Colonic mucosa (tissue), 4 donors: ENCODE measurements at regions not wholly inside any gene's neighbourhood (a gene's known extent, or its start where the extent isn't known, plus 50 kb on each side); places are given as distances from the start of the nearest gene placed in this dataset.

ENCODE experiments used
- DNase-seq: peaks from one replicate; pipeline ENCODE4 v3.0.0-alpha.2; 2020
- H3K27ac ChIP-seq: fragments of 200-600 bp; one replicate; pipeline ENCODE4 v1.8.0; 2021
- H3K27me3 ChIP-seq: fragments of 200-600 bp; one replicate; pipeline ENCODE4 v1.8.0; 2021
- H3K36me3 ChIP-seq: fragments of 200-600 bp; one replicate; pipeline ENCODE4 v1.8.0; 2021
- H3K4me1 ChIP-seq: fragments of 200-600 bp; one replicate; pipeline ENCODE4 v1.8.0; 2021; ENCODE audit warnings: mild to moderate bottlenecking
- H3K4me3 ChIP-seq: fragments of 200-600 bp; one replicate; pipeline ENCODE4 v1.8.0; 2021
- H3K9ac ChIP-seq, 2 donors: one replicate each; pipeline ENCODE4 v1.7.0; 2013; ENCODE audit warnings: control low read depth in 2 of 2, low read depth in 2 of 2, low read length in 2 of 2
- H3K9me3 ChIP-seq: fragments of 200-600 bp; one replicate; pipeline ENCODE4 v1.8.0; 2021
- intact Hi-C: fragments of 100-400 bp; cut with DNase I; formaldehyde crosslinking; loops from one replicate; pipeline ENCODE4 v1.14.1; 2022
- TF ChIP-seq, protein P1 (sequence below): fragments of 200-600 bp; IDR thresholded peaks from one replicate; pipeline ENCODE4 v1.8.0; 2022; ENCODE audit warnings: antibody characterized with exemption, mild to moderate bottlenecking
- donor health status: healthy.
- donor health status: DM: no; HTN: no; CAD: no.
- donor health status: DM: no; HTN: no; CAD: no.

DNA sequence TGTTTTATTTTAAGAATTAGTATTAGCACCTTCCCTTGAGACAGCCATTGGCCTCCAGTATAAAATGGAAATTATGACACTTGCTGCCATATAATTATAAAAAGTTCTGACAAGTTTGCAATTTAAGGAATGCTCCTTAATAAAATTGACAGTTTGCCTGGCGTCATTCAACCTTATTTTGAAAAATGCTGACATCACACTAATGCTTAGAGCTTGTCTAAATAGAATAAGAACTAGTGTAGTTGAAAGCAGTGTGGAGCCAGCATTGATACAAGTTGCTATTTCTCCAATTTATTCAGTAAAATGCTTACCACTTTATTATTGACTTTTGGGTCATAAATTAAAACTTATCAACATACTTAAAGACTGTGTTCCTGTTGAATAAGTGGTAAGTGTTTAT, 54.3 kb upstream of the ARX start:
- H3K27me3 ChIP-seq: no peaks in the 10 kb centered on the region
- DNase-seq: no peak
- H3K36me3 ChIP-seq: no peaks in the 10 kb centered on the region
- no peak overlapping the region for H3K4me3 ChIP-seq
- no peak overlapping the region for H3K9ac ChIP-seq
- no peaks in the 10 kb centered on the region for H3K9me3 ChIP-seq
- intact Hi-C loops: no loop called here
- TF ChIP-seq, protein P1, sequence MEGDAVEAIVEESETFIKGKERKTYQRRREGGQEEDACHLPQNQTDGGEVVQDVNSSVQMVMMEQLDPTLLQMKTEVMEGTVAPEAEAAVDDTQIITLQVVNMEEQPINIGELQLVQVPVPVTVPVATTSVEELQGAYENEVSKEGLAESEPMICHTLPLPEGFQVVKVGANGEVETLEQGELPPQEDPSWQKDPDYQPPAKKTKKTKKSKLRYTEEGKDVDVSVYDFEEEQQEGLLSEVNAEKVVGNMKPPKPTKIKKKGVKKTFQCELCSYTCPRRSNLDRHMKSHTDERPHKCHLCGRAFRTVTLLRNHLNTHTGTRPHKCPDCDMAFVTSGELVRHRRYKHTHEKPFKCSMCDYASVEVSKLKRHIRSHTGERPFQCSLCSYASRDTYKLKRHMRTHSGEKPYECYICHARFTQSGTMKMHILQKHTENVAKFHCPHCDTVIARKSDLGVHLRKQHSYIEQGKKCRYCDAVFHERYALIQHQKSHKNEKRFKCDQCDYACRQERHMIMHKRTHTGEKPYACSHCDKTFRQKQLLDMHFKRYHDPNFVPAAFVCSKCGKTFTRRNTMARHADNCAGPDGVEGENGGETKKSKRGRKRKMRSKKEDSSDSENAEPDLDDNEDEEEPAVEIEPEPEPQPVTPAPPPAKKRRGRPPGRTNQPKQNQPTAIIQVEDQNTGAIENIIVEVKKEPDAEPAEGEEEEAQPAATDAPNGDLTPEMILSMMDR: no peak
- no peaks in the 10 kb centered on the region for H3K4me1 ChIP-seq
- H3K27ac ChIP-seq: no peak overlapping the region

DNA sequence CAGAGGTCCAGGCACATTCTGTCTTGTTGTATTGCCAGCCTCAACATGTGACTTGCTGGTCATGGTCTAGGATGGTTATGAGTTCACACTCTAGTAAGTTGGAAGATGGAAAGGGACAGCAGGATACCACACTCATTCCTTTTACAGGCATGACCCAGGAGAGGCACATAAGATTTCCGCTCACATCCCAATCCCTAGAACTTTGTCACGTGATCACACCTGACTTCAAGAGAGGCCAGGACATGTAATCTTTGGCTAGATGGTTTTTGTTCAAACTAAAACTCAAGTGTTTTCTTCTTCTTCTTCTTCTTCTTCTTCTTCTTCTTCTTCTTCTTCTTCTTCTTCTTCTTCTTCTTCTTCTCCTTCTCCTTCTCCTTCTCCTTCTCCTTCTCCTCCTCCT, 53.4 kb upstream of the ARX start:
- TF ChIP-seq, protein P1: no peak
- Histone ChIP-seq H3K4me1 (no peaks in the 10 kb centered on the region), H3K9ac (no peak overlapping the region), H3K36me3 (no peaks in the 10 kb centered on the region), H3K27me3 (no peaks in the 10 kb centered on the region), H3K27ac (no peak overlapping the region), H3K4me3 (no peak overlapping the region), H3K9me3 (no peaks in the 10 kb centered on the region)
- intact Hi-C loops: no loop called here
- no peak for DNase-seq

DNA sequence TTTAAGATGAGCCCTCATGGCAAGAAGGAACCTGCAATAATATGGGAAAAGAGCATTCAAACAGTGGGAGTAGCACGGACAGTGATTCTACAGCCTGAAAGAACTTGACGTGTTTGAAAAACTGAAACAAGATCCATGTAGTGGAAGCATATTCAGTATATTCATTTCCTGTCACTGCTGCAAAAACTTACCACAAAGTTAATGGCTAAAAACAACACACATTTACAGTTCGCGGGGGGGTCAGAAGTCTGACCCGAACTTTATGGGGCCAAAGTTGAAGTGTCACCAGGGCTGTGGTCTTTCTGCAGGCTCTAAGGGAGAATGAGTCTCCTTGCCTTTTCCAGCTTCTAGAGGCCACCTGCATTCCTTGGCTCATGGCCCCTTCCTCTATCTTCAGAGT, 52.6 kb upstream of the ARX start:
- intact Hi-C loops: no loop called here
- TF ChIP-seq, protein P1: no peak
- DNase-seq: no peak

DNA sequence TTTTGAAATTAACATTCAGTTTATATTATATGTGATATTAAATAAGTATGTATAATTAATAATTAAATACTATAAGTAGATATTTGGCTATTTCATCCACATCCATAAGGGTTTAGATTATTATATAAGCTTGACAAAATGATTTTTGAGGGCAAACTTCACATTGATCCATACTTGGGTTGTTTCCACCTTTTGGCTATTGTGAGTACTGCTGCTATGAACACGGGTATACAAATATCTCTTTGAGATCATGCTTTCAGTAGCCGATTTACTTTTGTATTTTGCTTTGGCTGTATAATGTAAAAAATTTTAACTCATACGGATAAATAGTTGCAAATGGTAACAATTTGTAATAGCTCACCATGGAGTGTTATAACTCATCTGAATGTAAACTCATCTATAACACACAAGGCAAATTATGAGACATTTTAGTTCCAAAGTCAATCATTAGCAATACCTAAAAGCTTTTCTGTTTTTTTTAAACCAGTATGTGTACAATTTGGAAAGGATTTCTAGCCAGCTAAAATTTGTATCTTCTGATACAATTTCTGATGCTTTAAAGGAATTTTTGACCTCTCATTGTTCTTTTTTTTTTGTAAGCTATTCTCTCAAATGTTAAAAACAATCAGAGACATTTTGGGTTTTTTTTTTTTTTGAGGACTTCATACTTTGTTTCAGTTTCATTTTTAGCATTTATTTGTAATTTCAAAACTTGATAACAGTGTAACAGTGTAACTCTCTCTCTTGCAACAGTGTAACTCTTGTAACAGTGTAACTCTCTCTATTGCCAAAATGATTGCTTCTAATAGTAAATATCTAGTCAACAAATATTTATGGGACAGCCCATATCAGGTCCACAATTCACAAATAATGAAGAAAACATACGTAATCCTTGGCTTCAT, 51.8 kb upstream of the ARX start:
- no peaks in the 10 kb centered on the region for H3K9me3 ChIP-seq
- TF ChIP-seq, protein P1: no peak
- intact Hi-C loops: no loop called here
- no peak for DNase-seq
- H3K27me3 ChIP-seq: no peaks in the 10 kb centered on the region
- no peak overlapping the region for H3K4me3 ChIP-seq
- H3K4me1 ChIP-seq: no peaks in the 10 kb centered on the region
- H3K9ac ChIP-seq: no peak overlapping the region
- no peaks in the 10 kb centered on the region for H3K36me3 ChIP-seq
- no peak overlapping the region for H3K27ac ChIP-seq

More for the DNA sequence above, 52.6 kb upstream of the ARX start:
- H3K9ac ChIP-seq: no peak overlapping the region
- H3K4me3 ChIP-seq: no peak overlapping the region
- H3K27me3 ChIP-seq: no peaks in the 10 kb centered on the region
- no peaks in the 10 kb centered on the region for H3K4me1 ChIP-seq
- no peaks in the 10 kb centered on the region for H3K36me3 ChIP-seq
- H3K9me3 ChIP-seq: no peaks in the 10 kb centered on the region
- H3K27ac ChIP-seq: no peak overlapping the region

DNA sequence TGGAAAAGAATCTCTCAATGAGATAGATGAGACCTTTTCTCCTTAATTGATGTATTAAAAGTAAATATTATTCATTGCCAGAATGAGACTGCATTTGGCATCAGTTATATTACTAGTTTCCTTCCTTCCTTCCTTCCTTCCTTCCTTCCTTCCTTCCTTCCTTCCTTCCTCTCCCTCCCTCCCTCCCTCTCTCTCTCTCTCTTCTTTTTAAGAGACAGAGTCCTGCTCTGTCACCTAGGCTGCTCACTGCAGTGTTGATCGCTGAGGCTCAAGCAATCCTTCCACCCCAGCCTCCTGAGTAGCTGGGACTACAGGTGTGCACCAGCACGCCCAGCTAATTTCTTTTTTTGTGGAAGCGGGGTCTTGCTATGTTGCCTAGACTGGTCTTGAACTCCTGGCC, 50.4 kb upstream of the ARX start:
- H3K27ac ChIP-seq: no peak overlapping the region
- TF ChIP-seq, protein P1: no peak

More for the DNA sequence above, 50.4 kb upstream of the ARX start:
- no peak for DNase-seq
- intact Hi-C loops: no loop called here
- H3K9me3 ChIP-seq: no peaks in the 10 kb centered on the region
- no peaks in the 10 kb centered on the region for H3K36me3 ChIP-seq
- no peaks in the 10 kb centered on the region for H3K27me3 ChIP-seq
- no peaks in the 10 kb centered on the region for H3K4me1 ChIP-seq
- H3K4me3 ChIP-seq: no peak overlapping the region
- no peak overlapping the region for H3K9ac ChIP-seq
